Keratinocyte (primary cell): ENCODE measurements at regions not wholly inside any gene's neighbourhood (a gene's known extent, or its start where the extent isn't known, plus 50 kb on each side); places are given as distances from the start of the nearest gene placed in this dataset.

ENCODE experiments used
- DNase-seq: peaks from one replicate; pipeline ENCODE4 v3.0.0-alpha.2; 2011; ENCODE audit warnings: low read depth, missing footprints, low spot score
- FAIRE-seq: peaks from 2 replicates; lab custom pipeline; 2011; peaks lifted over from hg19 to GRCh38; lab: Jason Lieb, UNC
- H2AFZ ChIP-seq: 2 replicates; pipeline ENCODE4 v1.6.0; 2012; ENCODE audit warnings: low read length, control low read depth, inconsistent platforms; ENCODE audit not compliant: control insufficient read depth
- H3K27ac ChIP-seq: 2 replicates; pipeline ENCODE4 v1.5.1; 2011; ENCODE audit warnings: low read length; ENCODE audit not compliant: control insufficient read depth, insufficient read depth
- H3K27me3 ChIP-seq: 3 replicates; pipeline ENCODE4 v1.6.0; 2011; ENCODE audit warnings: low read length; ENCODE audit not compliant: control insufficient read depth, insufficient read depth; ENCODE audit errors: extremely low read depth
- H3K36me3 ChIP-seq, 2 experiments: 2 replicates in 1 of 2; 3 replicates in 1 of 2; pipeline ENCODE4 v1.5.1; 2011; ENCODE audit warnings: low read length in 2 of 2, mild to moderate bottlenecking in 1 of 2; ENCODE audit not compliant: control insufficient read depth in 2 of 2, insufficient read depth in 2 of 2; ENCODE audit errors: extremely low read depth in 1 of 2
- H3K4me1 ChIP-seq: 3 replicates; pipeline ENCODE4 v1.5.1; 2011; ENCODE audit warnings: low read length; ENCODE audit not compliant: control insufficient read depth, insufficient read depth; ENCODE audit errors: extremely low read depth
- H3K4me2 ChIP-seq: 3 replicates; pipeline ENCODE4 v1.6.0; 2011; ENCODE audit warnings: low read depth, low read length; ENCODE audit not compliant: control insufficient read depth, insufficient read depth; ENCODE audit errors: extremely low read depth
- H3K4me3 ChIP-seq, 3 experiments: fragments of 200-600 bp in 1 of 3; sonication (generic) in 1 of 3; 2 replicates in 2 of 3; 3 replicates in 1 of 3; pipeline ENCODE4 v1.5.1; 2011 to 2016; ENCODE audit warnings: low read length in 3 of 3, mild to moderate bottlenecking in 3 of 3, control low read depth in 2 of 3, inconsistent platforms in 1 of 3, low read depth in 1 of 3, mixed read lengths in 1 of 3, mixed run types in 1 of 3, moderate library complexity in 1 of 3; ENCODE audit not compliant: control insufficient read depth in 2 of 3, insufficient read depth in 2 of 3; ENCODE audit errors: extremely low read depth in 1 of 3
- H3K79me2 ChIP-seq: 2 replicates; pipeline ENCODE4 v1.6.0; 2012; ENCODE audit warnings: low read length; ENCODE audit not compliant: control insufficient read depth, insufficient read depth
- H3K9ac ChIP-seq: 3 replicates; pipeline ENCODE4 v1.6.0; 2011; ENCODE audit warnings: low read length; ENCODE audit not compliant: control insufficient read depth, insufficient read depth; ENCODE audit errors: extremely low read depth
- H3K9me1 ChIP-seq: 3 replicates; pipeline ENCODE4 v1.6.0; 2011; ENCODE audit warnings: low read length; ENCODE audit not compliant: control insufficient read depth, insufficient read depth; ENCODE audit errors: extremely low read depth
- H3K9me3 ChIP-seq: 2 replicates; pipeline ENCODE4 v1.5.1; 2012; ENCODE audit warnings: low read depth, low read length; ENCODE audit not compliant: control insufficient read depth
- H4K20me1 ChIP-seq: 3 replicates; pipeline ENCODE4 v1.6.0; 2011; ENCODE audit warnings: low read length; ENCODE audit not compliant: control insufficient read depth, insufficient read depth; ENCODE audit errors: extremely low read depth
- CTCF ChIP-seq, 3 experiments: IDR thresholded peaks in 1 of 3; conservative IDR thresholded peaks in 1 of 3; optimal IDR thresholded peaks in 1 of 3; 2 replicates in 2 of 3; 3 replicates in 1 of 3; pipeline versions ENCODE3 to v1.5.1; 2011; ENCODE audit warnings: low read length in 3 of 3, mild to moderate bottlenecking in 3 of 3, moderate library complexity in 2 of 3, control low read depth in 1 of 3, inconsistent platforms in 1 of 3; ENCODE audit not compliant: insufficient read depth in 2 of 3; ENCODE audit errors: extremely low read depth in 1 of 3
- EZH2 ChIP-seq: IDR thresholded peaks from one replicate; pipeline ENCODE4 v1.6.1; 2012; ENCODE audit warnings: inconsistent platforms, mild to moderate bottlenecking, low read length, moderate library complexity
- dilution Hi-C: fragments of 300-500 bp; cut with MboI; formaldehyde crosslinking; loops from one replicate; pipeline ENCODE4 v1.7.0; 2020; ENCODE audit warnings: low sequenced_read_pairs; ENCODE audit not compliant: extremely low pct_ligation_motif_present

- dilution Hi-C loops: no loop called here
- Histone ChIP-seq H4K20me1 (no peaks in the 10 kb centered on the region), H3K79me2 (no peaks in the 10 kb centered on the region), H3K36me3 (no peaks in the 10 kb centered on the region), H3K9me3 (no peaks in the 10 kb centered on the region), H3K27ac (no peak overlapping the region), H3K9ac (no peak overlapping the region), H3K4me3 (no peak overlapping the region), H3K27me3 (no peaks in the 10 kb centered on the region), H3K4me1 (no peaks in the 10 kb centered on the region), H3K9me1 (no peaks in the 10 kb centered on the region), H3K4me2 (no peak overlapping the region), H2AFZ (no peak overlapping the region)
- TF ChIP-seq CTCF (optimal IDR thresholded peaks at IDR 0.05 in 1 of 3, IDR thresholded peaks at IDR 0.05 in 1 of 3, conservative IDR thresholded peaks at IDR 0.05 in 1 of 3; ENCODE audit: extremely low read depth in 1 of 3, insufficient read depth in 2 of 3, low read length in 3 of 3) (no peak), EZH2 (no peak)
- no peak for FAIRE-seq
- DNase-seq: no peak
These were observed 640.4 kb upstream of the ADGRL4 start for GRCh38 chr1:79646880-79647279.

GRCh38 chr1:79638382-79638781 lies 631.9 kb upstream of the ADGRL4 start:
- no peak overlapping the region for H2AFZ ChIP-seq
- no peak overlapping the region for H3K27ac ChIP-seq
- no peak for DNase-seq
- H3K27me3 ChIP-seq: no peaks in the 10 kb centered on the region
- no peak overlapping the region for H3K9ac ChIP-seq
- no peak for TF ChIP-seq EZH2
- no peak for TF ChIP-seq CTCF (optimal IDR thresholded peaks at IDR 0.05 in 1 of 3, IDR thresholded peaks at IDR 0.05 in 1 of 3, conservative IDR thresholded peaks at IDR 0.05 in 1 of 3; ENCODE audit: extremely low read depth in 1 of 3, insufficient read depth in 2 of 3, low read length in 3 of 3)
- FAIRE-seq: no peak
- no peaks in the 10 kb centered on the region for H3K36me3 ChIP-seq
- H3K79me2 ChIP-seq: no peaks in the 10 kb centered on the region
- H3K4me2 ChIP-seq: no peak overlapping the region
- H3K9me3 ChIP-seq: no peaks in the 10 kb centered on the region
- H3K4me1 ChIP-seq: no peaks in the 10 kb centered on the region
- no peaks in the 10 kb centered on the region for H4K20me1 ChIP-seq
- no peaks in the 10 kb centered on the region for H3K9me1 ChIP-seq
- no peak overlapping the region for H3K4me3 ChIP-seq
- dilution Hi-C loops: no loop called here
